HG03175 (cell line): ENCODE measurements at regions not wholly inside any gene's neighbourhood (a gene's known extent, or its start where the extent isn't known, plus 50 kb on each side); places are given as distances from the start of the nearest gene placed in this dataset.
"Not testable (repeated sequence)": the region's sequence is repeated elsewhere in the genome, so short reads cannot be mapped to it uniquely, and the experiment has no call there.

Experiments
- ATAC-seq: cut with Tn5 transposase; IDR thresholded peaks from one replicate; pipeline ENCODE4 v1.9.1; 2021; ENCODE audit warnings: mild to moderate bottlenecking, moderate library complexity; ENCODE audit not compliant: unreplicated experiment

GRCh38 chr4:163077680-163078079 lies 89.0 kb downstream of the NAF1 start:
- no peak for ATAC-seq

- ATAC-seq: no peak
These were observed 94.5 kb downstream of the NAF1 start for GRCh38 chr4:163072222-163072621.

GRCh38 chr4:163071308-163071707 lies 95.4 kb downstream of the NAF1 start:
- no peak for ATAC-seq

DNA sequence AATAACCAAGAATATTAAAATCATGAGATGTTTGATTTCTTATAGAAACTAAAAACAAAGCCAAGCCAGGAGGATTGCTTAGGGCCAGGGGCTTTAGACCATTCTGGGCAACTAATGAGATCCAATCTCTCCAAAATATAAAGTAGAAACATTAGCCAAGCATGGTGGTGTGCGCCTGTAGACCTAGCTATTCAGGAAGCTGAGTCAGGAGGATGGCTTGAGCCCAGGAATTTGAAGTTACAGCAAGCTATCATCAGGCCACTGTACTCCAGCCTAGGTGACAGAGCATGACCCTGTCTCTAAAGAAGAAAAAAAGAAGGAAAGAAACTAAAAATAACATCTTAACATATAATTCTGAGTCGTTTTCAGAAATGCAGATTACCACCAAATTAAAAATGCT lies 96.7 kb downstream of the NAF1 start:
- no peak for ATAC-seq

DNA sequence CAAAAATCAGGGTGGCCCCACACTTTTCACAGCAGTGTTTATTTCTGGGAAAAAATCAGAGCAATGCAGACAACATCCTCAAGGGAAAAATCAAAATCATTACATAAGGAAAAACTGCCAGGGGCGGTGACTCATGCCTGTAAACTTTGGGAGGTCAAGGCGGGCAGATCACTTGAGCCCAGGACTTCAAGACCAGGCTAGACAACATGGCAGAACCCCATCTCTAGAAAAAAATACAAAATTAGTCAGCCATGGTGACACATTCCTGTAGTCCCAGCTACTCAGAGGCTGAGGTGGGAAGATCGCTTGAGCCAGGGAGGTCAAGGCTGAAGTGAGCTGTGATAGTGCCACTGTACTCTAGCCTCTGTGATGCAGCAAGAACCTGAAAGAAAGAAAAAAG lies 102.8 kb downstream of the NAF1 start:
- no peak for ATAC-seq

DNA sequence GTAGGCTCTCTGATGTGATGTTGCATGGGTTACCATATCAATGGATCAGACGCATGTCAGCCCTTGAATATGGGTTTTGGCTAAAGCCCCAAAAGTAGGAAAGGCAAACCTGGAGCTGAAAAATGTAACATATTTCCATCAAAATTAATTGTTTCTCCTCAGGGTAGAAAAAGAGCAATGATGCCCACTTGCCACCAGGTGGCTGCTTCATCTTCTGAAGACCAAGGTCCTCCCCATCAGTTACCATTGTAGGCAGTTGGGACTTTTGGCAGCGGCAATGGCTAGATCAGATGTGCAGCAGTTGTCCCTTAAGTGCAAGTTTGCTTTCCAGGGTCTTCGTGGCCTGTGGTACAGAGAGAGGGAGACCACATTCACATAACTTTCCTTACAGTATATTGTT lies 118.2 kb downstream of the NAF1 start:
- ATAC-seq: peak; percentile 86

- peak; percentile 85 for ATAC-seq
These were observed 124.4 kb downstream of the NAF1 start for GRCh38 chr4:163042306-163042705.

DNA sequence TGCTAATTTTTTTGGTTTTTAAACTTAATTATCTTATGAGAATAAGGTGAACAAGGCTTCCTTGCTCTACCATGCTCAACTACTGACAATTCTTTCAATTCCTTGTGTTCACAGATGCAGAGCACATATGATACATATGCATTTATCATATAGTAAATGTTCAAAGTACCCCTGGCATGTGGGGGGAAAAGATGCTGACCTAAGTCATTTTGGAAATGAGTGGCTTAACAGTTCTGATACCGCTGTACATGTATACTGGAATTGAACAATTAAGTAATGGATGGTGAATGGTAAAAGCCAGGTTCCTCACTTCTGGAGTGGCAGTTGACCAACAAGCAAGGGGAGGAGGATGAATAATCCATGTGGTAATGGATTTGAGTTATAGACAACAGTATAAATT lies 149.6 kb downstream of the NAF1 start:
- ATAC-seq: no peak

- ATAC-seq: no peak
These were observed 153.9 kb downstream of the NAF1 start for GRCh38 chr4:163012816-163013215.

GRCh38 chr4:163003979-163004378 lies 162.7 kb downstream of the NAF1 start:
- no peak for ATAC-seq

- no peak for ATAC-seq
These were observed 178.2 kb downstream of the NAF1 start for GRCh38 chr4:162988530-162988929.

DNA sequence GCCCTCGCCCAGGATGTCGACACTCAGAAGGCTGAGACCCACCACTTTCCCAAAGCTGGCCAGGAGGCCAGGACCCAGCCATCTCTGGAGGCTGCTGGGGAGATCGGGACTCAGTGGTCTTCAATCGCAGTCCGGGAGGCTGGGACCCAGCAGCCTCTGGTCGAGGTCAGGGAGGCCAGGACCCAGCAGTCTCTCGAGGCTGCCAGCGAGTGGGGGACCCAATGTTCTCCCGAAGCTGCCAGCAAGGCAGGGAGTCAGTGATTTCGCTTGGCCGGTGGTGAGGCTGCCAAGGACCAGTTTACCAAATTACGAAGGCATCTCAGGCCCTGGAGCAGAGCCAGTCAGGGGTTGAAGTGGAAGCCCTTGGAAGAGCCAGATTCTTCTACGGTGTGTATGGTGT lies 181.6 kb downstream of the NAF1 start:
- ATAC-seq: no peak

- no peak for ATAC-seq
These were observed 182.1 kb downstream of the NAF1 start for GRCh38 chr4:162984621-162985020.

DNA sequence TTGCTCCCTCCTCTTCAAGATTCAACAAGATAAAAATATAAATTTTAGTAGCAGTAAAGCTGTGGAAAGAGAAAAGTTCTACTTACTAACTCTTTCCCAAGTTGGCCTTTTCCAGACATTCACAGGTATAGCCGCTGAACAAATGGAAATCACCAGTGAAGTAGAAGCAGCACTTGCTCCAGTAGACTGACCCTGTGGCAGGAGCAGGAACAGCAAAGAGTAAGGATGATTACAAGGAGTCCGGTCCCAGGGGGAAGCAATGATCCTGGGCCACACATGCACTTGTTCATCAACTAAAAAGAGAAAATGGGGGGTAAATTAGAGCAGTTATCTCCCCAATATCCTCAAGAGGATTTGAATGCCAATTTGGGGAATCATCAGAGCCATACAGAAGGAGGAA lies 184.9 kb downstream of the NAF1 start:
- no peak for ATAC-seq

GRCh38 chr4:162978398-162978797 lies 188.3 kb downstream of the NAF1 start:
- no peak for ATAC-seq

DNA sequence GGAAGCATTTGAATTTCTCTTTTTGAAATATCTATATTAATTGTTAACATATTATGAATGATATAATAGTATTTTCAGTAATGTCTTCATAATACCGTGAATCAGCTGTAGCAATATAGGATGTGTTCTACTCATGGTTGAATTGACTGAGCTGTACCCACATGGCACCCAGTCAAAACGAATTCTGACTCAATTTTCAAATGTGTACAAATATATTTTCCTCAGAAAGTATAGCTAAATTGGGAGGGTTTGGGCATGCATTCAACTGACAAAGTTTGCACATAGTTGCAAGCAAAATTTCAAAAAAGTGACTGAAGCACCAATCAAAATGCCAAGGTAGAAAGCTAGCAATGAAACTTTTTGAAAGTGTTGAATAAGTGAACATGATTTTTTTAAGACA lies 188.9 kb downstream of the NAF1 start:
- ATAC-seq: no peak

DNA sequence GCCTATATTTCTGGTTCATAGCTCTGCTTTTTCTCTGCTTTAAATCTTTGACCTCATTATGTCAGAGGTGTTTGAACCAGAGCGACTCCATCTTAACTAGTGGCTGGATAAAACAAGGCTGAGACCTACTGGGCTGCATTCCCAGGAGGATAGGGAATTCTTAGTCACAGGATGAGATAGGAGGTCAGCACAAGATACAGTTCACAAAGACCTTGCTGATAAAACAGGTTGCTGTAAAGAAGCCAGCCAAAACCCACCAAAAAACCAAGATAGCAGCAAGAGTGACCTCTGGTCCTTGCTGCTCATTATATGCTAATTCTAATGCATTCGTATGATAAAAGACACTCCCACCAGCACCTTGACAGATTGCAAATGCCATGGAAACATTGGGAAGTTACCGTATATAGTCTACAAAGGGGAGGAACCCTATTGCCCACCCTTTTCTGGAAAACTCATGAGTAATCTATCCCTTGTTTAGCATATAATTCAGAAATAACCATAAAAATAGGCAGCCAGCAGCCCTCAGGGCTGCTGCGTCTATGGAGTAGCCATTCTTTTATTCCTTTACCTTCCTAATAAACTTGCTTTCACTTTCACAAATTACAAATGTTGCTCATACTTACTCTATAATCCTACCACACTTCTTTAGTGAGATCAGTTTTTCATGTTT lies 193.9 kb downstream of the NAF1 start:
- ATAC-seq: no peak

DNA sequence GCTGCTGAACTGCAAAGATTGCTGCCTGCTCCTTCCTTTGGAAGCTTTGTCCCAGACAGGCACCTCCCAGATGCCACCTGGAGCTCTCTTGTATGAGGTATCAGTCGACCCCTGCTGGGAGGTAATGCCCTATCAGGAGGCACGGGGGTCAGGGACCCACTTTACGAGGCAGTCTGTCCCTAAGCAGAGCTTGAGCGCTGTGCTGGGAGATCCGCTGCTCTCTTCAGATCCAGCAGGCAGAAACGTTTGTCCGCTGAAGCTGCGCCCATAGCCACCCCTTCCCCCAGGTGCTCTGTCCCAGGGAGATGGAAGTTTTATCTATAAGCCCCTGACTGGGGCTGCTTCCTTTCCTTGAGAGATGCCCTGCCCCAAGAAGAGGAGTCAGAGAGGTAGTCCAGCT lies 197.5 kb downstream of the NAF1 start:
- no peak for ATAC-seq

DNA sequence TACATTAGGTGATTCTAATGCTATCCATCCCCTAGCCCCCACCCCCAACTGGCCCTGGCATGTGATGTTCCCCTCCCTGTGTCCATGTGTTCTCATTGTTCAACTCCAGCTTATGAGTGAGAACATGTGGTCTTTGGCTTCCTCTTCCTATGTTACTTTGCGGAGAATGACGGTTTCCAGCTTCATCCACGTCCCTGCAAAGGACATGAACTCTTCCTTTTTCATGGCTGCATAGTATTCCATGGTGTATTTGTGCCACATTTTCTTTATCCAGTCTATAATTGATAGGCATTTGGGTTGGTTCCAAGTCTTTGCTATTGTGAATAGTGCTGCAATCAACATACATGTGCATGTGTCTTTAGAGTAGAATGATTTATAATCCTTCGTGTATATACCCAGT lies 200.7 kb downstream of the NAF1 start:
- not testable (repeated sequence) for ATAC-seq

DNA sequence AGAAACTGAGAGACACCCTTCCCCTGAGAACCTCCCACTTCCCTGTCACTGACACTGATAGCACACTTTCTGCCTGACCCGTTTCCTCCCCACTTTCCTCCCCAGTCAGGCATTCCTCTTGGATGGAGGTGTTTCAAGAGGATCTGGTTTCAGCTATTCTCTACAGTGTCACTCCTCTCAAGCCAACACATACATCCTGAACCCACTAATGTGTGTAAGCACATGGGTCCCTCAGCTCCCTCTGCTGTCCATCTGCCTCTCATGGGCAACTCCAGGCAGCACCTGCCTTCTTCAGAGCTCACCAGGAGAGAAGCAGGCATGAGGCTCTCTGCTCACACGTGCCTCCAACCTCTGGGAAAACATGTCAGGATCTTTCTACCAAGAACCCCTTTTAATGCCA lies 207.6 kb downstream of the NAF1 start:
- peak; percentile 63 for ATAC-seq

- ATAC-seq: no peak
These were observed 209.1 kb downstream of the NAF1 start for GRCh38 chr4:162957521-162958143.

DNA sequence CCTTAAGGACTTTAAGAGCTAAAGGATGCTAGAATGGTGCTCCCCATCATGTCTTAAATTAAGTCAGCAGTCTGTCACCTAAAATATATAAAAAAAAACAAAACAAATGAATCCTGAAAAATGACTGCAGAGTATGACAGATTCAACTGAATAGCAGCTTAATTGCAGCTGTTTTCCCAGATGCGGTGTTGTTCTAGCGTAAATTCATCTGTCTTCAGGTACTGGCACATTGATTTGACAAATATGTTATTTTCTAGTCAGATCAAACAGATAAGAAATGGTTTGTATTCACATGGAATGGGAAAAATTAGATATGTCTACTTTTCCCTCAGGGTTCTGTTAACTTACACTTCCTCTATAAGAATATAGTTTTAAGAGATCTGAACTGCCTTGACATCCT lies 211.7 kb downstream of the NAF1 start:
- no peak for ATAC-seq

DNA sequence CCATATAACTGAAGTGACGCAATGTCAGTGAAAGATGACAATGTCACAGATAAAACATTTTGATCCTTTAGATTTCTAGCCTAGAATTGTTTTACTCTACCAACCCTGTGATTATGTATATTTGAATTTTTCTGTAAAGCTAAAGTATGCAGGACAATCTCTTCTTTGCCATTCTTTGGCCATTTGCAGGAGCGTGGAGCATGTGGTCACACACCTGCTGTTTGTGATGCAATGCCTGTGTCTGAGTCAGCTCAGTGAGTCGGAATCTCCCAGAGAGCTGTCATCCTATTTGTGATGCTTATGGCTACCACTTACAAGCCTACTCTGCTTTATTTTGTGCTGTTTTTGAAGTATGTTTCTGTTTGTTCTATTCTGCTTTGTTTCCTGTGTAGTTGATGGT lies 214.5 kb downstream of the NAF1 start:
- no peak for ATAC-seq
